HG03039 (cell line): ENCODE measurements at regions not wholly inside any gene's neighbourhood (a gene's known extent, or its start where the extent isn't known, plus 50 kb on each side); places are given as distances from the start of the nearest gene placed in this dataset.

Experiments
- ATAC-seq: cut with Tn5 transposase; IDR thresholded peaks from one replicate; pipeline ENCODE4 v1.9.1; 2021; ENCODE audit warnings: mild to moderate bottlenecking, moderate library complexity; ENCODE audit not compliant: unreplicated experiment

DNA sequence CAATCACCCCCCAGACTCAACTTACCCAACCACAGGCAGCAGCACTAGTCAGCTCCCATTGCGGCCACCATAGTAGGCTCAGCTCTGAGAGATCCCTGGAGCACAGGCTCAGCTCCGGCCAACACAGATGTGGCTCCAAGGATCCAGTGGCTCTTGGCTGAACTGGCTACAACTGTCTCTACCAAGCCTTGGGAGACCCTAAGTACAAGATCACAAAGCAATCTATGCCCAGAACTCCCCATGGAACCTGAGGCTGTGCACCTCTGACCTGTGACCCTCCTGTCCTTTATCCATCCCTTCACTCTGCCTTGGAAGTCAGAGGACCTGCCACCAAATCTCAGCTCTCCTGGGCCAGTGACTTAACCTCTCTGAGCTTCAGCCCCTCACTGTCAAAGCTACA is 61.8 kb upstream of the GJB5 start:
- no peak for ATAC-seq

DNA sequence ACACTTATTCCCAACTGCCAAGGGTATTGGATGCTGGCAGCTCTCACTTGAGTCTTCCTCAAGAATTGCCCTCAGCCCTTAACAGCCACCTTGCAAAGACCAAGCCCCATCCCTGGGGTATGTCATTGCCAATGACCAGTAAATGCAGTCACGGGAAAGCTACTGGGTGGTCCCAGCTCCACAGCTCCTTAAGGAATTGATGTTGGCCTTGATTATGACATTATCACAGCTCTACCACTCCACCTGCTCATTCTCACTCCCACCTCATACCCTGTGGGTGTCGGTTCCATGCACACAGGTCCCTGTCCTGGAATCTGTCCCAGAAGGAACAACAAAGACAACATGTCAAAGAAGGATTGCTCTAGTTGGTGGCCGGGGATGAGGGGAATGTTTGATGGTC is 60.5 kb upstream of the GJB5 start:
- ATAC-seq: no peak

DNA sequence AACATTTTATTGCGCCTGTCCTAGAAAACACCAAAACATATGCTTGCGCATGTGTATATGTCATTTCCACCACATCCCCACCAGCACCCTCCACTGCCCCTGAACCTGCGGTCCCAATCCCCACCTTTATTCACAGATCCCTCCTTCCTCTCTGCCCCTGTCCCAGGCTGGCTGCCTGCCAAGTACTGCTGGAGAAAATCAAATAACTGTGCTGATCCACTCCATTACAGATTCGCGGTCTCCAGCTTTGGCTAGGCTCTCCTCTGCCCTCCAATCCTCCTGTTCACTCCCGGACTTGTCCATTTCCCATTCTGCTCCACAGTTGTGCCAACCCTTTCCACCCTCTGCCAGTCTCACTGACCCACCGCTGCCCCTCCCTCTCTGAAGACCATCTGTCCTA is 59.3 kb upstream of the GJB5 start:
- ATAC-seq: no peak

DNA sequence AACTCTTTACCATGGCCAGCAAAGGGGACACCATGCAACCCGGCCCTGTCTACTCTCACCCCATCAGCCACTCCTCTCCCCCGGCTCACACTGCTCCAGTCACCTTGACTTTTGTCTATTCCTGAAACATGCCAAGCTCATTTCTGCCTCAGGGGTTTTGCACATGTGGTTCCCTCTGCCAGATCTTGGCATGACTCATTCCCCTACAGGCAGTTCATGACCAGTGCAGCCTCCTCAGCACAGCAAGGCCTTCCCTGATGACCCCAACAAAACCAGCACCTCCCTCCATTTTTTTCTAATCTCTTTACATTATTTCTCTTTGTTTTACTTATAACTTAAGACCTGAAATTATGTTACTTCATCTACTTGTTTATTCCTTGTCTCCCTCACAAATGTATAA is 58.6 kb upstream of the GJB5 start:
- no peak for ATAC-seq

DNA sequence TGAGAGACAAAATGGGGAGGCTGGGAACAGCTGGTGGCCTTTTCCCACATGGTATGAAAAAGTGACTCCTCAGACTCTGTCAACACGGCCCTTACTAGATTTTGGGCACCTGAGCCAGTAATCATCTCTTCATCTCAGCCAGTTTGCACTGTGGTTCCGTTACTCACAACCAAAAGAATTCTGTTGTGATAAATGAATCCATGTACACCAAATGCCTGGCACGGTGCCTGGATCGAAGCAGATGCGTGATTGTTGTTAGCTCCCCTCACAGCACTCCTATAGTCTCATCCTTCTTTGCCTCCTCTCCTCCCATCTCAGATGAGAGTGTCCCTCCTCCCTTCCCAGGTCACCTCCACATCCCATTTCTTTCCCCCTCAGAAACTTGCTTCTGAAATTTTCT is 57.9 kb upstream of the GJB5 start:
- no peak for ATAC-seq

DNA sequence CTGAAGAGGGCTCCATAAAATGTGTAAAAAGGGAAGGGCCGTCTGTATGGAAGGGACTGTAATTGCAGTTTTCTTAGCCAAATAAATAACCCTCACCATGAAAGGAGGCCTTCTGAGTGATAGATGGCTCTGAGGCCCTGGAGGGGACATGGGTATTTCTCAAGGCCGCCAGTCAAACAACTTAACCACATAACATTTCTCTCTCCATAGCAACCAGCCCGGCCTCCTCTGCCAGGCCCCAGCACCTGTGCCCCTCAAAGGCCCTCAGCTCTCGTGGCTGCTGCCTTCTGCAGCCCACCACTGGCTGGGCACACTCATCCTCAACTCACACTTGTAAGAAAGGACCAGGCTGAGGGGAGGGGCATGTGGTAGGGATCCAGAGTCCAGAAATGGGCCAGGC is 57.0 kb upstream of the GJB5 start:
- no peak for ATAC-seq

DNA sequence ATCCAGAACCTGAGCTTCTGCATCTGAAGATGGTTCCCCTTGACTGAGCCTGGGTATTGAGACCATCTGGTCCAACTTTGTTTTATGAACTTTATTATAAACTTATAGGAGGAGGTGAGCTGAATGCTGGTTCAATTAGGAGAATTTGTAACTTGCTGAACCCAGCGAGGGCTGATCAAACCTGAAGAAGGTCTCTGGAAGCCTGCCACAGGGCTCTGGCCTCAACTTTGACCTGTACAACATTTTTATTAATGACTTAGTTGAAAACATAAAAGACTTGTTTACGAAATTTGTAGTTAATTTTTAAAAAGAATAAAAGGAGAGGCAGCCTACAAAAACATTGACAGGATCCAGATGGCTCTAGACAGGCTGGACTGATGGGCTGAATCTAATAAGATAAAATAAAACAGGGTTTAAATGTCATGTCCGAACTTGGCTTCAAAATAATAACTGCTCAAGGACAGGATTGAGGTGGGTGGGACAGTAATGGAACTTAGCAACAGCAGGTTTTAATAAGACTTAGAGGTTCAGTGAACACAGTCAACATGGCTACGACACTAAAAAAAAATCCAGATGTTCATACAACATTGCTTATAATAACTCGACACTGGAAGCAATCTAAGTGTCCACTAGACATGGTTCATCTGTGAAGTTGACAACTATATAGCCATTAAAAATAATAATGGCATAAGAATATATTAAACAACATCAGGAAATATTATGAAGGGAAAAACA is 53.4 kb upstream of the GJB5 start:
- no peak for ATAC-seq
